ENCODE measurements at regions not wholly inside any gene's neighbourhood (a gene's known extent, or its start where the extent isn't known, plus 50 kb on each side); places are given as distances from the start of the nearest gene placed in this dataset.
"Not testable (repeated sequence)": the region's sequence is repeated elsewhere in the genome, so short reads cannot be mapped to it uniquely, and the experiment has no call there.

- H3K23me2 ChIP-seq (ENCODE audit: insufficient read length, low read depth, low read length, poor library complexity, severe bottlenecking); H3K4me2 ChIP-seq (ENCODE audit: insufficient read depth, insufficient read length, low read length); H3K4me3 Mint-ChIP-seq; H2BK120ac ChIP-seq (ENCODE audit: low read depth, low read length, poor library complexity, severe bottlenecking); H2BK20ac ChIP-seq (ENCODE audit: low read depth, low read length, poor library complexity, severe bottlenecking); H2AFZ ChIP-seq (ENCODE audit: low read length); H3K27me3 Mint-ChIP-seq (ENCODE audit: low read depth); H3K4me1 Mint-ChIP-seq; H2BK15ac ChIP-seq (ENCODE audit: low read depth, low read length); H3K23ac ChIP-seq (ENCODE audit: insufficient read length, low read depth, low read length); H3K4ac ChIP-seq (ENCODE audit: low read depth, low read length); H3K14ac ChIP-seq (ENCODE audit: insufficient read depth, low read length); H3K79me1 ChIP-seq (ENCODE audit: insufficient read depth, low read depth, low read length, poor library complexity, severe bottlenecking); H3K27me3 ChIP-seq (ENCODE audit: insufficient read depth, low read length); H3K79me2 ChIP-seq (ENCODE audit: insufficient read depth, low read length); H3K4me1 ChIP-seq (ENCODE audit: insufficient read depth, low read length); H3K27ac Mint-ChIP-seq; H2BK5ac ChIP-seq (ENCODE audit: insufficient read length, low read length); H3K18ac ChIP-seq (ENCODE audit: insufficient read length, low read depth, low read length); H4K20me1 ChIP-seq (ENCODE audit: control insufficient read depth, insufficient read depth, insufficient read length); H4K8ac ChIP-seq (replicated peaks; ENCODE audit: insufficient read length, low read depth, low read length); H2AK5ac ChIP-seq (ENCODE audit: insufficient read length, low read length); H4K91ac ChIP-seq (ENCODE audit: insufficient read length, low read depth, low read length); H3K9ac ChIP-seq (ENCODE audit: extremely low read depth, insufficient read length, low read length); H3K27ac ChIP-seq (ENCODE audit: insufficient read length, low read depth, low read length); H3K56ac ChIP-seq (ENCODE audit: insufficient read length, low read depth, low read length); H2BK12ac ChIP-seq (ENCODE audit: insufficient read length, low read depth, low read length); H4K5ac ChIP-seq (ENCODE audit: insufficient read length, low read depth, low read length); DNase-seq; H3T11ph ChIP-seq (ENCODE audit: low read length): not testable (repeated sequence)
- H3K9me3 ChIP-seq (ENCODE audit: control insufficient read depth, low read depth, low read length): peaks cover 15% of the 10 kb centered on the region
- H3K36me3 Mint-ChIP-seq (ENCODE audit: insufficient read depth in 1 of 3, low read depth in 3 of 3): peaks cover 7 to 20% (median 19%) of the 10 kb centered on the region in 3 experiments
- peaks cover 50 to 60% of the 10 kb centered on the region in 2 experiments for H3K9me3 Mint-ChIP-seq
- WGBS (ENCODE audit: extremely low coverage, insufficient read length, low lambda C conversion rate): no CpG with 5 or more reads among the region's 7 CpGs
Measured at GRCh38 chr7:97234494-97234893, 117.0 kb downstream of the SDHAF3 start.
